Lower leg skin (tissue), 3 donors: ENCODE measurements at regions not wholly inside any gene's neighbourhood (a gene's known extent, or its start where the extent isn't known, plus 50 kb on each side); places are given as distances from the start of the nearest gene placed in this dataset.
"Not testable (repeated sequence)": the region's sequence is repeated elsewhere in the genome, so short reads cannot be mapped to it uniquely, and the experiment has no call there.

Experiments used
- POLR2A ChIP-seq, 2 donors: fragments of 450-650 bp; IDR thresholded peaks; one replicate each; pipeline ENCODE4 v1.6.1; 2016 to 2017; ENCODE audit warnings: antibody characterized with exemption in 2 of 2, mild to moderate bottlenecking in 1 of 2, moderate library complexity in 1 of 2
- TF ChIP-seq, protein P1 (sequence below), 3 donors: fragments of 450-650 bp; IDR thresholded peaks; one replicate each; pipeline ENCODE4 v1.5.1; 2016; ENCODE audit warnings: antibody characterized with exemption in 3 of 3, mild to moderate bottlenecking in 3 of 3, moderate library complexity in 2 of 3

DNA sequence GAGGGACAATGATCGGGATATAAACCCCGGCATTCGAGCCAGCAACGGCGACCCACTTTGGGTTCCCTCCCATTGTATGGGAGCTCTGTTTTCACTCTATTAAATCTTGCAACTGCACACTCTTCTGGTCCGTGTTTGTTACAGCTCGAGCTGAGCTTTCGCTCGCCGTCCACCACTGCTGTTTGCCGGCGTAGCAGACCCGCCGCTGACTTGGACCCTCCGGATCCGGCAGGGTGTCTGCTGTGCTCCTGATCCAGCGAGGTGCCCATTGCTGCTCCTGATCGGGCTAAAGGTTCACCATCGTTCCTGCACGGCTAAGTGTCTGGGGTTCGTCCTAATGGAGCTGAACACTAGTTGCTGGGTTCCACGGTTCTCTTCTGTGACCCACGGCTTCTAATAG, 220.2 kb downstream of the GLRX3 start:
- TF ChIP-seq, protein P1, sequence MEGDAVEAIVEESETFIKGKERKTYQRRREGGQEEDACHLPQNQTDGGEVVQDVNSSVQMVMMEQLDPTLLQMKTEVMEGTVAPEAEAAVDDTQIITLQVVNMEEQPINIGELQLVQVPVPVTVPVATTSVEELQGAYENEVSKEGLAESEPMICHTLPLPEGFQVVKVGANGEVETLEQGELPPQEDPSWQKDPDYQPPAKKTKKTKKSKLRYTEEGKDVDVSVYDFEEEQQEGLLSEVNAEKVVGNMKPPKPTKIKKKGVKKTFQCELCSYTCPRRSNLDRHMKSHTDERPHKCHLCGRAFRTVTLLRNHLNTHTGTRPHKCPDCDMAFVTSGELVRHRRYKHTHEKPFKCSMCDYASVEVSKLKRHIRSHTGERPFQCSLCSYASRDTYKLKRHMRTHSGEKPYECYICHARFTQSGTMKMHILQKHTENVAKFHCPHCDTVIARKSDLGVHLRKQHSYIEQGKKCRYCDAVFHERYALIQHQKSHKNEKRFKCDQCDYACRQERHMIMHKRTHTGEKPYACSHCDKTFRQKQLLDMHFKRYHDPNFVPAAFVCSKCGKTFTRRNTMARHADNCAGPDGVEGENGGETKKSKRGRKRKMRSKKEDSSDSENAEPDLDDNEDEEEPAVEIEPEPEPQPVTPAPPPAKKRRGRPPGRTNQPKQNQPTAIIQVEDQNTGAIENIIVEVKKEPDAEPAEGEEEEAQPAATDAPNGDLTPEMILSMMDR (IDR thresholded peaks at IDR 0.05) = not testable (repeated sequence)
- not testable (repeated sequence) for TF ChIP-seq POLR2A (IDR thresholded peaks at IDR 0.05)
